Heart left ventricle (tissue), 16 donors: ENCODE measurements at regions not wholly inside any gene's neighbourhood (a gene's known extent, or its start where the extent isn't known, plus 50 kb on each side); places are given as distances from the start of the nearest gene placed in this dataset.

Source experiments
- ATAC-seq, 4 donors: fragments of 200-7000 bp; cut with Tn5 transposase; one replicate each; pipeline ENCODE4 v1.9.1; 2020 to 2022; ENCODE audit warnings: moderate library complexity in 4 of 4, mild to moderate bottlenecking in 3 of 4, moderate number of reproducible peaks in 1 of 4
- DNase-seq, 5 donors: peaks; one replicate each; pipeline ENCODE4 v3.0.0-alpha.2; 2020
- H3K27ac ChIP-seq, 12 donors: fragments of 200-600 bp; sonication (generic) in 4 of 12; one replicate each; pipeline versions ENCODE4 v1.5.0 to v1.8.0; 2016 to 2022; ENCODE audit warnings: mild to moderate bottlenecking in 2 of 12
- H3K27me3 ChIP-seq, 9 donors: fragments of 200-600 bp; sonication (generic) in 2 of 9; one replicate each; pipeline versions ENCODE4 v1.5.1 to v1.8.0; 2016 to 2022; ENCODE audit warnings: mild to moderate bottlenecking in 3 of 9
- H3K36me3 ChIP-seq, 9 donors: fragments of 200-600 bp; sonication (generic) in 2 of 9; one replicate each; pipeline versions ENCODE4 v1.5.0 to v1.8.0; 2018 to 2022; ENCODE audit warnings: mild to moderate bottlenecking in 2 of 9
- H3K4me1 ChIP-seq, 12 donors: fragments of 200-600 bp; sonication (generic) in 4 of 12; one replicate each; pipeline versions ENCODE4 v1.5.0 to v1.8.0; 2016 to 2022; ENCODE audit warnings: mild to moderate bottlenecking in 3 of 12
- H3K4me3 ChIP-seq, 12 donors: fragments of 200-600 bp; sonication (generic) in 4 of 12; one replicate each; pipeline versions ENCODE4 v1.5.0 to v1.8.0; 2017 to 2022; ENCODE audit warnings: mild to moderate bottlenecking in 9 of 12, moderate library complexity in 4 of 12
- H3K9me3 ChIP-seq, 12 donors: fragments of 200-600 bp; sonication (generic) in 4 of 12; one replicate each; pipeline versions ENCODE4 v1.5.0 to v1.8.0; 2016 to 2022; ENCODE audit warnings: mild to moderate bottlenecking in 1 of 12
- CTCF ChIP-seq, 12 donors: fragments of 200-600 bp; sonication (generic) in 4 of 12; IDR thresholded peaks; one replicate each; pipeline versions ENCODE4 v1.5.0 to v1.8.0; 2018 to 2022; ENCODE audit warnings: antibody characterized with exemption in 12 of 12, mild to moderate bottlenecking in 5 of 12
- POLR2A ChIP-seq, 2 donors: fragments of 450-650 bp; IDR thresholded peaks; one replicate each; pipeline ENCODE4 v1.6.1; 2017; ENCODE audit warnings: antibody characterized with exemption in 2 of 2, mild to moderate bottlenecking in 2 of 2, moderate library complexity in 2 of 2
- WGBS, 4 donors: extraction: QIAGEN DNeasy Blood & Tissue Kit in 2 of 4; methylation state at CpG; one replicate each; pipeline versions ENCODE4 v1.1.5 to v1.1.7; 2013 to 2018; 5-methylcytosine and 5-hydroxymethylcytosine counted together
- intact Hi-C, 10 donors: fragments of 100-400 bp; cut with DNase I; formaldehyde crosslinking; loops; one replicate each; pipeline versions ENCODE4 v1.11.1 to v1.14.2; 2022
- donor health status: ischemic (EF 13 %, LVEDD 7.1; RV severe dilation, severe dysfunction).
- donor health status: healthy with polysubstance abuse.
- donor health status: DM: no; HTN: yes; CAD: no.
- donor health status: DM: no; HTN: no; CAD: no.
- donor health status: ischemic (EF 25% LVEDD 6.9; RV normal size, moderate dysfunction).
- donor health status: ischemic (EF 25% LVEDD 5.7; RV mildly dilated, moderate dysfunction).
- donor health status: healthy.
- donor health status: DM: yes; HTN: yes; CAD: no.
- donor health status: ischemic (EF 35%, LVEDD 5.7; RV mildly dilated, moderate dysfunction).
- donor health status: nonischemic (EF 11% LVEDD 7.7; RV severe dilation, severe dysfunction).
- donor health status: DM: yes; HTN: yes; CAD: no.
- donor health status: PGD.
- donor health status: ischemic (EF 29% LVEDD 5.4; RV normal size, mild dysfunction).
- donor health status: nonischemic (EF 23%, LVEDD 6.1; RV moderate dilation, normal function).

GRCh38 chr6:228881-229651 lies 63.2 kb upstream of the DUSP22 start:
- 82 to 89% (median 86%) methylated on average over 15 of the region's 15 CpGs for WGBS, 4 donors
- DNase-seq (no peak), ATAC-seq (no peak)
- no peaks in the 10 kb centered on the region for H3K36me3 ChIP-seq
- no peak overlapping the region for H3K4me3 ChIP-seq
- no peak overlapping the region for H3K27ac ChIP-seq
- no peaks in the 10 kb centered on the region for H3K27me3 ChIP-seq
- intact Hi-C loops = loop anchor here in 1 of 10 donors (10.0 kb wide), 1 partner anchor 136 kb away; no protein-coding TSS in a partner anchor
- no peaks in the 10 kb centered on the region for H3K9me3 ChIP-seq
- no peak for TF ChIP-seq CTCF (IDR thresholded peaks at IDR 0.05)
- TF ChIP-seq POLR2A (IDR thresholded peaks at IDR 0.05) = no peak
- peaks cover 0 to 17% (median 0%) of the 10 kb centered on the region in 12 donors for H3K4me1 ChIP-seq

- Histone ChIP-seq H3K27ac (no peak overlapping the region), H3K4me3 (no peak overlapping the region), H3K27me3 (no peaks in the 10 kb centered on the region), H3K36me3 (no peaks in the 10 kb centered on the region), H3K9me3 (no peaks in the 10 kb centered on the region), H3K4me1 (peaks cover 0 to 16% (median 0%) of the 10 kb centered on the region in 12 donors)
- no peak for ATAC-seq
- WGBS, 4 donors = 84 to 88% (median 86%) methylated on average over 4 of the region's 4 CpGs
- intact Hi-C loops = no loop called here
- TF ChIP-seq POLR2A (IDR thresholded peaks at IDR 0.05) = no peak
- no peak for TF ChIP-seq CTCF (IDR thresholded peaks at IDR 0.05)
- DNase-seq = no peak
These were observed 60.5 kb upstream of the DUSP22 start for GRCh38 chr6:231779-232178.

GRCh38 chr6:232982-233640 lies 59.2 kb upstream of the DUSP22 start:
- 87 to 92% (median 90%) methylated on average over 12 of the region's 12 CpGs for WGBS, 4 donors
- intact Hi-C loops = no loop called here
- Histone ChIP-seq H3K27ac (no peak overlapping the region), H3K9me3 (no peaks in the 10 kb centered on the region), H3K36me3 (no peaks in the 10 kb centered on the region), H3K4me3 (no peak overlapping the region), H3K27me3 (no peaks in the 10 kb centered on the region), H3K4me1 (peaks cover 0 to 16% (median 0%) of the 10 kb centered on the region in 12 donors)
- ATAC-seq (no peak), DNase-seq (no peak)
- TF ChIP-seq POLR2A (IDR thresholded peaks at IDR 0.05) = no peak
- TF ChIP-seq CTCF (IDR thresholded peaks at IDR 0.05) = no peak

- H3K9me3 ChIP-seq = no peaks in the 10 kb centered on the region
- no peak for TF ChIP-seq POLR2A (IDR thresholded peaks at IDR 0.05)
- no peak overlapping the region for H3K4me3 ChIP-seq
- no peaks in the 10 kb centered on the region for H3K36me3 ChIP-seq
- H3K27me3 ChIP-seq = peaks cover 0 to 3% (median 0%) of the 10 kb centered on the region in 9 donors
- H3K4me1 ChIP-seq = peaks cover 0 to 16% (median 0%) of the 10 kb centered on the region in 12 donors
- 77 to 86% (median 84%) methylated on average over 3 of the region's 3 CpGs for WGBS, 4 donors
- intact Hi-C loops = no loop called here
- H3K27ac ChIP-seq = peak overlapping the region in 1 of 12 donors; percentile 84
- no peak for DNase-seq
- ATAC-seq = no peak
These were observed 57.4 kb upstream of the DUSP22 start for GRCh38 chr6:234706-235372.
